HEK293T (cell line): ENCODE measurements at regions not wholly inside any gene's neighbourhood (a gene's known extent, or its start where the extent isn't known, plus 50 kb on each side); places are given as distances from the start of the nearest gene placed in this dataset.

Source experiments
- CTCF ChIA-PET: fragments of 350-600 bp; formaldehyde crosslinking; extraction: SDS; loops from one replicate; lab custom pipeline; 2021; ENCODE audit warnings: antibody characterized with exemption, inconsistent platforms; lab: Yijun Ruan, JAX
- POLR2A ChIA-PET: fragments of 350-600 bp; formaldehyde crosslinking; extraction: SDS; loops from one replicate; lab custom pipeline; 2020; ENCODE audit warnings: antibody characterized with exemption, inconsistent platforms; lab: Yijun Ruan, JAX
- DNase-seq: peaks from one replicate; pipeline ENCODE4 v3.0.0; 2012; ENCODE audit warnings: mixed read lengths; ENCODE audit errors: extremely low spot score
- ARNT ChIP-seq: fragments of 450-650 bp; IDR thresholded peaks from 2 replicates; pipeline ENCODE4 v1.6.1; 2017; ENCODE audit warnings: mild to moderate bottlenecking
- BHLHE40 ChIP-seq: fragments of 450-650 bp; IDR thresholded peaks from 2 replicates; pipeline ENCODE4 v1.6.1; 2016; ENCODE audit warnings: mild to moderate bottlenecking, moderate library complexity, borderline replicate concordance
- CTBP1 ChIP-seq: fragments of 450-650 bp; IDR thresholded peaks from 2 replicates; pipeline ENCODE4 v1.6.1; 2016; ENCODE audit warnings: borderline replicate concordance
- ELF4 ChIP-seq: fragments of 450-650 bp; IDR thresholded peaks from 2 replicates; pipeline ENCODE4 v1.6.1; 2017; ENCODE audit warnings: antibody characterized with exemption
- FOXA1 ChIP-seq: fragments of 450-650 bp; IDR thresholded peaks from 2 replicates; pipeline ENCODE4 v1.6.1; 2016; ENCODE audit warnings: mild to moderate bottlenecking
- FOXK2 ChIP-seq: fragments of 450-650 bp; IDR thresholded peaks from 2 replicates; pipeline ENCODE4 v1.6.1; 2016; ENCODE audit warnings: mild to moderate bottlenecking
- FOXM1 ChIP-seq: fragments of 450-650 bp; IDR thresholded peaks from 2 replicates; pipeline ENCODE4 v1.6.1; 2017; ENCODE audit warnings: mild to moderate bottlenecking, borderline replicate concordance
- HDGF ChIP-seq: fragments of 450-650 bp; IDR thresholded peaks from 2 replicates; pipeline ENCODE4 v1.6.1; 2017; ENCODE audit warnings: antibody characterized with exemption, borderline replicate concordance
- L3MBTL2 ChIP-seq: fragments of 450-650 bp; conservative IDR thresholded peaks from 2 replicates; pipeline ENCODE4 v1.6.1; 2016; ENCODE audit warnings: mild to moderate bottlenecking
- LEF1 ChIP-seq: fragments of 450-650 bp; IDR thresholded peaks from 2 replicates; pipeline ENCODE4 v1.6.1; 2017; ENCODE audit warnings: mild to moderate bottlenecking, borderline replicate concordance
- NFRKB ChIP-seq: fragments of 450-650 bp; IDR thresholded peaks from 2 replicates; pipeline ENCODE4 v1.6.1; 2016; ENCODE audit warnings: mild to moderate bottlenecking, moderate library complexity
- SP1 ChIP-seq: fragments of 450-650 bp; IDR thresholded peaks from 2 replicates; pipeline ENCODE4 v1.6.1; 2017
- SUZ12 ChIP-seq: fragments of 450-650 bp; IDR thresholded peaks from 2 replicates; pipeline ENCODE4 v1.6.1; 2016; ENCODE audit warnings: mild to moderate bottlenecking
- TARDBP ChIP-seq: fragments of 450-650 bp; IDR thresholded peaks from 2 replicates; pipeline ENCODE4 v1.6.1; 2016
- ZNF384 ChIP-seq: fragments of 450-650 bp; IDR thresholded peaks from 2 replicates; pipeline ENCODE4 v1.6.1; 2016
- TF ChIP-seq, protein P1 (sequence below): fragments of 450-650 bp; IDR thresholded peaks from 2 replicates; pipeline ENCODE4 v1.6.1; 2016

- no peak for TF ChIP-seq BHLHE40
- TF ChIP-seq ARNT: no peak
- TF ChIP-seq TARDBP: no peak
- TF ChIP-seq CTBP1: no peak
- no peak for TF ChIP-seq FOXK2
- no peak for TF ChIP-seq NFRKB
- TF ChIP-seq SUZ12: no peak
- no peak for TF ChIP-seq ELF4
- TF ChIP-seq FOXA1: no peak
- no peak for TF ChIP-seq FOXM1
- TF ChIP-seq, protein P1, sequence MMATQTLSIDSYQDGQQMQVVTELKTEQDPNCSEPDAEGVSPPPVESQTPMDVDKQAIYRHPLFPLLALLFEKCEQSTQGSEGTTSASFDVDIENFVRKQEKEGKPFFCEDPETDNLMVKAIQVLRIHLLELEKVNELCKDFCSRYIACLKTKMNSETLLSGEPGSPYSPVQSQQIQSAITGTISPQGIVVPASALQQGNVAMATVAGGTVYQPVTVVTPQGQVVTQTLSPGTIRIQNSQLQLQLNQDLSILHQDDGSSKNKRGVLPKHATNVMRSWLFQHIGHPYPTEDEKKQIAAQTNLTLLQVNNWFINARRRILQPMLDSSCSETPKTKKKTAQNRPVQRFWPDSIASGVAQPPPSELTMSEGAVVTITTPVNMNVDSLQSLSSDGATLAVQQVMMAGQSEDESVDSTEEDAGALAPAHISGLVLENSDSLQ: no peak
- no peak for TF ChIP-seq ZNF384
- TF ChIP-seq SP1: no peak
- TF ChIP-seq LEF1: no peak
- TF ChIP-seq L3MBTL2: no peak
- no peak for TF ChIP-seq HDGF
- no peak for DNase-seq
- ChIA-PET CTCF (no interaction called here), POLR2A (no interaction called here)
These were observed 66.9 kb downstream of the OR2K2 start for GRCh38 chr9:111263116-111263515.

- ChIA-PET POLR2A (no interaction called here), CTCF (no interaction called here)
- no peak for DNase-seq
- TF ChIP-seq ELF4 (no peak), FOXA1 (no peak), HDGF (no peak), FOXK2 (no peak), BHLHE40 (no peak), NFRKB (no peak), SP1 (no peak), ARNT (no peak), CTBP1 (no peak), FOXM1 (no peak), TARDBP (no peak), SUZ12 (no peak), LEF1 (no peak), L3MBTL2 (no peak), ZNF384 (no peak)
- TF ChIP-seq, protein P1: no peak
These were observed 71.2 kb downstream of the OR2K2 start for GRCh38 chr9:111258875-111259271.

- CTCF ChIA-PET: no interaction called here
- TF ChIP-seq NFRKB (no peak), BHLHE40 (no peak), ARNT (no peak)
- no peak for DNase-seq
- POLR2A ChIA-PET: no interaction called here
These were observed 71.7 kb downstream of the OR2K2 start for GRCh38 chr9:111258209-111258874.

DNA sequence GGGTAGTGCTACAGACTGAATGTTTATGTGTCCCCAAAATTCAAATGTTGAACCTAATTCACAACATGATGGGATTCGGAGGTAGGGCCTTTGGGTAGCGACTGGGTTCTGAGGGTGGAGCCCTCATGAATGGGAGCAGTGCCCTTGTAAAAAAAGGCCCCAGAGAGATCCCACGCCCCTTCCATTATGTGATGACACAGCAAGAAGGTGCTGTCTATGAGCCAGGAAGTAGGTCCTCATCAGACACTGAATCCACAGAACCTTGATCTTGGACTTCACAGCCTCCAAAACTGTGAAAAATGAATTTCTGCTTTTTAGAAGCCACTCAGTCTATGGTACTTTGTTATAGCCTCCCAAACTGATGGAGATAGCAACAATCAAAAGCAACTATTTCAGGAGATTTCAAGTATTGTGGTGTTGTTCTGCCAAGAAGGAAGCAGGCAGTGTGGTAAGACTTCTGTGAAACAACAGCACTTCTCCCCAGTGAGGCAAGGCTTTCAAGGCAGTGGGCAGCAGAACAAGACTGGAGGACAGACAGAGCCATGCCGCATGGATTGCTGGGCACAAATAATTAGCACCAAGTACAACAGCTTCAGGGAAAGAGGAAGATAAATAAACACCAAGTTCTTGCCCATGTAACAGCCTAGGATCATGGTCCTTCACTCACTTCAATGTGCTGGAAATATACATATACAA lies 76.1 kb downstream of the OR2K2 start:
- CTCF ChIA-PET: no interaction called here
- TF ChIP-seq SUZ12: no peak
- no peak for TF ChIP-seq L3MBTL2
- no peak for TF ChIP-seq HDGF
- TF ChIP-seq NFRKB: no peak
- TF ChIP-seq BHLHE40: no peak
- no peak for TF ChIP-seq CTBP1
- no peak for TF ChIP-seq FOXK2
- TF ChIP-seq, protein P1: no peak
- TF ChIP-seq ZNF384: no peak
- TF ChIP-seq FOXM1: no peak
- TF ChIP-seq TARDBP: no peak
- POLR2A ChIA-PET: no interaction called here

DNA sequence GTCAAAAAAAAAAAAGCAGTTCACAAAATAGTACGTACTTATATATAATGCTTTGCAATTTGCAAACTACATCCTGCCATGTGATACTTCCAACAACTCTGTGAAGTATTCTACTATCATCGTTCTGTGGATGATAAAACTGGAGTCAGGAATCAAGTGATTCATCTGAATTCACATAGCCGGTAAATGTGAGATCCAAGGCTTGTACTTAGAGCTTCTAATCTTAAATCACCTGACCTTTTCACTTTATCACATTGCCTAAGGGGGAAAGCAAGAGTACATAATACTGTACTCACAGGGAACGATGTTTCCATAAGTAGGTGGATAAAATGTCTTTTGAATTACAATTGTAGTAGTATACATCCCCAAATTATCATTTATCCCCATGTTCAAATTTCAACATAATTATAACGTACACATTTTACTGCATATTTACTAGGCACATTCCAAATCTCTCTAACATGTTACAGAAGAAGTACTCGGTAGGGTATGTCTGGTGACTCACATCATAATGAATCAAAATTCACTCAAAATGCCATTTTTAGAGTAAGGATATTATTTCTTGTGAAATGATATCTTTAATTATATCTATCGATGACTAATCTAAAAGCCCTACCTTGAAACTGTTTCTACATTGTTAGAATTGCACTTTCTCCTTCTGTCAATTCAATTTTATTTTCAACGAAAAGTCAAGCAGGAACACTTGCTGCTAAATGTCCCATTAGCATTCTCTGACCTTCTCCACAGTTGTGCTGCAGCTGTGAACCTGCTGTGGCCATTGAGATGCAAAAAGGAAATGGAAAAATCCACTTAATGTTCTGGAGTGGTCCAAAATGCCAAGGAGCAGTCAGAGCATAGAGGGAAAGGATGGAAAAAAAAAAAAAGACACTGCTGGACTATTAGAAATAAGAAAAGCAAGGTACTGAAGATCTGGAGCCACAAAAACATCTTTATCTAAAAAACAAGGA lies 78.9 kb downstream of the OR2K2 start:
- CTCF ChIA-PET: no interaction called here
- DNase-seq: no peak
- TF ChIP-seq SP1: no peak
- no peak for TF ChIP-seq ELF4
- TF ChIP-seq, protein P1: no peak
- no peak for TF ChIP-seq L3MBTL2
- no peak for TF ChIP-seq ZNF384
- TF ChIP-seq HDGF: no peak
- TF ChIP-seq LEF1: no peak
- POLR2A ChIA-PET: no interaction called here

More for the DNA sequence above, 76.1 kb downstream of the OR2K2 start:
- no peak for DNase-seq
